ENCODE measurements at regions not wholly inside any gene's neighbourhood (a gene's known extent, or its start where the extent isn't known, plus 50 kb on each side); places are given as distances from the start of the nearest gene placed in this dataset.

- no peak overlapping the region for H3K4me3 ChIP-seq (ENCODE audit: control insufficient read depth, low read depth, low read length)
- TF ChIP-seq, protein P1, sequence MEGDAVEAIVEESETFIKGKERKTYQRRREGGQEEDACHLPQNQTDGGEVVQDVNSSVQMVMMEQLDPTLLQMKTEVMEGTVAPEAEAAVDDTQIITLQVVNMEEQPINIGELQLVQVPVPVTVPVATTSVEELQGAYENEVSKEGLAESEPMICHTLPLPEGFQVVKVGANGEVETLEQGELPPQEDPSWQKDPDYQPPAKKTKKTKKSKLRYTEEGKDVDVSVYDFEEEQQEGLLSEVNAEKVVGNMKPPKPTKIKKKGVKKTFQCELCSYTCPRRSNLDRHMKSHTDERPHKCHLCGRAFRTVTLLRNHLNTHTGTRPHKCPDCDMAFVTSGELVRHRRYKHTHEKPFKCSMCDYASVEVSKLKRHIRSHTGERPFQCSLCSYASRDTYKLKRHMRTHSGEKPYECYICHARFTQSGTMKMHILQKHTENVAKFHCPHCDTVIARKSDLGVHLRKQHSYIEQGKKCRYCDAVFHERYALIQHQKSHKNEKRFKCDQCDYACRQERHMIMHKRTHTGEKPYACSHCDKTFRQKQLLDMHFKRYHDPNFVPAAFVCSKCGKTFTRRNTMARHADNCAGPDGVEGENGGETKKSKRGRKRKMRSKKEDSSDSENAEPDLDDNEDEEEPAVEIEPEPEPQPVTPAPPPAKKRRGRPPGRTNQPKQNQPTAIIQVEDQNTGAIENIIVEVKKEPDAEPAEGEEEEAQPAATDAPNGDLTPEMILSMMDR (IDR thresholded peaks at IDR 0.05; ENCODE audit: control insufficient read depth, insufficient read depth, low read depth, low read length, missing control alignments) = no peak
- DNase-seq (ENCODE audit: low read depth) = no peak
Measured at GRCh38 chr4:80145739-80146138, 51.6 kb upstream of the PRDM8 start.

DNA sequence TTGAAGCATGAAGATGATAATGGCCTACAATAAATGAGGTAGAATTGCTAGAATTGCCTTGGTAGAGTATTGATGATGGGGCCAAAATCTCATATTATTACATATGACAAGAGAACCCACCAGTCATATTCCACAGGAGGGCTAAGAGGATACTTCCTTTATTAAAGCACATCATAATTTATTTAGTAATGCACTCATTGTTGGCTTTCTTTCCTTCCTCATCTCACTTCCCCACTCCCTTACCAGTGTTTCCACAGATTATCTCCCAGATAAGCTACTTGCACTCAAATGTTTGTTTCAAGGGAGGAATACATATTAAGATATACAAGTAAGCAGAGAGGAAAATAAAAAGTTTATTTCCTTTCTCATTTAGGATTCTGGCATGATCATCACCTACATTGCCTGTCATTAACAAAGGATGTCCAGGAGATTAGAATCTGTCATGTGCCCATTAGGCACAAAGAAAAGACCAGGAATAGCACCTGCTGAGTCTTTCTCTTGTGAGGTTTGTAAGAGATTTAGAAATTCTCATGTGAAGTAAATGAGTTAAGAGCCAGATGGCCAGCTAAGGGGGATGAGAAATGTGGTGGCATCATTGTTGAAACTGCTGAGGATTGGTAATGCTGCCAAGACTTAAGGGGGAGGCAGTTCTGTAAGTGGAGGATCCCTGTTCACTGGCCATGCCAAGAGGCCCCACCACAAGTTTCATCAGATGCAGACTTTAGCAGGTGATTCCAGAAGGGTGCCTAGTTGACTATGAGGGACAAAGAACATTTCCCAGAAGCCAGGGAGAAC is 52.4 kb upstream of the PRDM8 start:
- DNase-seq (ENCODE audit: low read depth) = no peak
- no peak overlapping the region for H3K4me3 ChIP-seq (ENCODE audit: control insufficient read depth, low read depth, low read length)
- TF ChIP-seq, protein P1 (IDR thresholded peaks at IDR 0.05; ENCODE audit: control insufficient read depth, insufficient read depth, low read depth, low read length, missing control alignments) = no peak

GRCh38 chr4:80143307-80143679 is 54.0 kb upstream of the PRDM8 start:
- DNase-seq (ENCODE audit: low read depth) = no peak
- TF ChIP-seq, protein P1 (IDR thresholded peaks at IDR 0.05; ENCODE audit: control insufficient read depth, insufficient read depth, low read depth, low read length, missing control alignments) = no peak
- H3K4me3 ChIP-seq (ENCODE audit: control insufficient read depth, low read depth, low read length) = no peak overlapping the region

DNA sequence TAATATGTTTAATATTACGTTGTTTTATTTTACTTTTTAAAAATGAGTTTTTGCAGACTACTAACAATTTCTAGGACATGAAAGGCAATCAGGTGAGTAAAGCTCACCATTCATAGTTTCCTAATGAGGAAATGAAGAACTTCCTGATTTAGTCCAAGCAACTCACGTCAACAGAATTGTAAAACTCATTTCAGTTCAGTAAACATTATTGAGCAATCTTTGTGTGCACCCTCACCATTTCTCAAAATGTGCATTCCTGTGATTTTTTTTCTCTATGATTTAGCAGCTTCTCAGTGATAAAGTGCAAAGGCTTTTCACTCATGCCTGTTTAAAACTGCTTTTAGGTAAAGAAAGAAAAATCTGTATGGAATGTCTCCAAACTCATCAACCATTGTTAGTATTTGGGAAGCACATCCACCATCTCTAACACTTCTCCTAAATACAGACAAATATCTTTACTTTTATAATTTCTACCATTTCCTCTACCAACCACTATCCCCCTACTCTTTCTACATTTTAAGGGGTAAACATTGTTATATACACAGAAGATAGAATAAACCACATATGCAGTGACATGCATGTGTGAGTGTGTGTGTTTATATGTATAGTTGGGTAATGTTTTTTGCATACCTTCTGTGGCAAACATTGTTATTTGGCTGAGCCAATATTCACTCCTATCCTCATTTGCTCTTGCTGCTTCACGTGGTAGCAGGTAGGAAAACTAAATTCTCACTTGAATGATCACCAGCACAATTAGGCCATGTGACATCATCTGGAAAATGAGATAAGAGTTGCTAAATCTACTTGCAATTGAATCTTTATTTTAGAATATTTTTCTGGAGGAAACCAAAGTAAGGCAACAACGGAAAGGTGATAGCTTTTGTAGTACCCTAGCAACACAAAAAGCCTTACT is 54.7 kb upstream of the PRDM8 start:
- TF ChIP-seq, protein P1 (IDR thresholded peaks at IDR 0.05; ENCODE audit: control insufficient read depth, insufficient read depth, low read depth, low read length, missing control alignments) = no peak
- DNase-seq (ENCODE audit: low read depth) = no peak
- H3K4me3 ChIP-seq (ENCODE audit: control insufficient read depth, low read depth, low read length) = no peak overlapping the region

DNA sequence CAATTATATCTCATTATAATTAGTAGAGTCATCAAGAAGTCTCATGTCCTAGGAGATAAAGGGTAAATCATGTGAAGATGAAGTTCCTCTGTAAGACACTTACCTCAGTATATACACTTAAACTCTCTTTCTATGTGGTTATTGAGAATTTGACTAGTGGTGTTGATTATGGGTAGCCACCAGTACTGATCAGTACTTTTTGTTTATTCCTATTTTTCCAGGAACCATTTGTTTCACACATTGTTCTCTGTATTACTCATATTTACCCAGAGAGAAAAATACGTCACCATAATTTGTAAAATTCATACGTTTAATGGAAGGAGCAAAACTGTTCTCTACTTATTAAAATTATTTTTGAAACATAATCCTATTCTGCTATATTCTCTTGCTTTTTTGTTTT is 55.8 kb upstream of the PRDM8 start:
- no peak for DNase-seq (ENCODE audit: low read depth)
- no peak overlapping the region for H3K4me3 ChIP-seq (ENCODE audit: control insufficient read depth, low read depth, low read length)
- TF ChIP-seq, protein P1 (IDR thresholded peaks at IDR 0.05; ENCODE audit: control insufficient read depth, insufficient read depth, low read depth, low read length, missing control alignments) = no peak

GRCh38 chr4:80140194-80140593 is 57.1 kb upstream of the PRDM8 start:
- H3K4me3 ChIP-seq (ENCODE audit: control insufficient read depth, low read depth, low read length) = no peak overlapping the region
- TF ChIP-seq, protein P1 (IDR thresholded peaks at IDR 0.05; ENCODE audit: control insufficient read depth, insufficient read depth, low read depth, low read length, missing control alignments) = no peak
- DNase-seq (ENCODE audit: low read depth) = no peak
